CD1c-positive myeloid dendritic cell (primary cell): ENCODE measurements at regions not wholly inside any gene's neighbourhood (a gene's known extent, or its start where the extent isn't known, plus 50 kb on each side); places are given as distances from the start of the nearest gene placed in this dataset.

Source experiments
- DNase-seq: peaks from one replicate; pipeline ENCODE4 v3.0.0-alpha.2; 2016; ENCODE audit errors: extremely low spot score

- DNase-seq: no peak
These were observed 55.0 kb downstream of the TMEM30B start for GRCh38 chr14:61226015-61226654.

GRCh38 chr14:61225344-61225743 is 55.8 kb downstream of the TMEM30B start:
- peak; percentile 11 for DNase-seq

- no peak for DNase-seq
These were observed 57.6 kb downstream of the TMEM30B start for GRCh38 chr14:61223552-61223951.

- no peak for DNase-seq
These were observed 58.8 kb downstream of the TMEM30B start for GRCh38 chr14:61222388-61222787.

GRCh38 chr14:61221906-61222305 is 59.2 kb downstream of the TMEM30B start:
- no peak for DNase-seq

GRCh38 chr14:61219673-61220072 is 61.5 kb downstream of the TMEM30B start:
- no peak for DNase-seq

GRCh38 chr14:61219256-61219655 is 61.9 kb downstream of the TMEM30B start:
- DNase-seq: no peak

- no peak for DNase-seq
These were observed 62.4 kb downstream of the TMEM30B start for GRCh38 chr14:61218767-61219166.

- no peak for DNase-seq
These were observed 63.0 kb downstream of the TMEM30B start for GRCh38 chr14:61218157-61218556.

- peak; percentile 10 for DNase-seq
These were observed 63.6 kb downstream of the TMEM30B start for GRCh38 chr14:61217516-61217915.

- DNase-seq: peak; percentile 1
These were observed 65.7 kb downstream of the TMEM30B start for GRCh38 chr14:61215222-61216020.

GRCh38 chr14:61213920-61214319 is 67.2 kb downstream of the TMEM30B start:
- no peak for DNase-seq

GRCh38 chr14:61213191-61213621 is 67.9 kb downstream of the TMEM30B start:
- DNase-seq: no peak

GRCh38 chr14:61212546-61212945 is 68.6 kb downstream of the TMEM30B start:
- no peak for DNase-seq

- DNase-seq: no peak
These were observed 69.5 kb downstream of the TMEM30B start for GRCh38 chr14:61211476-61212255.

GRCh38 chr14:61203081-61203753 is 77.9 kb downstream of the TMEM30B start:
- no peak for DNase-seq

GRCh38 chr14:61202124-61202523 is 79.0 kb downstream of the TMEM30B start:
- DNase-seq: no peak

GRCh38 chr14:61201171-61201570 is 80.0 kb downstream of the TMEM30B start:
- DNase-seq: no peak

- DNase-seq: no peak
These were observed 83.7 kb downstream of the TMEM30B start for GRCh38 chr14:61197416-61197815.

GRCh38 chr14:61196792-61197191 is 84.3 kb downstream of the TMEM30B start:
- DNase-seq: no peak

GRCh38 chr14:61196034-61196433 is 85.1 kb downstream of the TMEM30B start:
- DNase-seq: no peak

- no peak for DNase-seq
These were observed 87.7 kb downstream of the TMEM30B start for GRCh38 chr14:61193476-61193875.
